H4 (cell line): ENCODE measurements at regions not wholly inside any gene's neighbourhood (a gene's known extent, or its start where the extent isn't known, plus 50 kb on each side); places are given as distances from the start of the nearest gene placed in this dataset.

Source experiments
- DNase-seq: peaks from one replicate; pipeline ENCODE4 v3.0.0-alpha.2; 2015; ENCODE audit warnings: low spot score

DNA sequence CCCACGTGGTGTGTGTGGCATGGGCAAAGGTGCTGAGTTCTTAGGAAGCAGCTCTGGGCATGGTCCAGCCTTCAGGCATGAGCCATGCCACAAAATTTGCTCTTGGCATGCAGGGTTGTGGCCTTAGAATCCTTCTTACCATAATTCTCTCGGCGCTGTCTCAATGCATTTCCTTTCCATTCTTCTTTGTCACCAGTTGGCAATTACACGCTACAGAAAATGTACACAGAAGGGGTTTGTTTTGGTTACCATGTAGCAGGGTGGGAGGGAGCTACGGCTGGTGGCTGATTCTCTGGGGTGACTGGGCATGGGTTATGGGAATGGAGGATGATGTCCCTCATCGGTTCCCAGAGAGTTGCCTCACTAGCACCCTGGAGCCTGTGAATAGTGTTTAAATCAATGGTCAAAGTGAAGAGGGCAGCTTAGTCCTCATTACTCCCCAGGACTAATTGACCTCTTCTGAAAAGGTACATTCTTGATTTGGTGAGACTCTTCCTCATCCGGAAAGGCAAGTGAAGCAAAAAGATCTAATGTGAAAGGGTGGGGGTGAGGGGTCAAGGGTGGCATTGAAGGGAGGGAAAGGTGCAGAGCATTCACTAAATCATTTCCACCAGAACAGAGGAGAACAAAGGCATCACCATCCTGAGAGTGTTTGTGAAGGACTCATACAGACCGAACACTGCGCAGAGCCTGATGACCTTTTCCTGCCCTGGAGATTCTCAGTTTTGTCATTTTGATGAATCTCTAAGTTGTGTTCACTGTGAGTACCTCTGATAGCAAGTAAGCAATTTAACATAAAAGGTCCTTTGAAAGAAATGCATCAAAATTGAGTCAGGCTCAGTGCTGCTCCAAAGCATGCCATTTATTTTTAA, 199.8 kb upstream of the SFRP2 start:
- DNase-seq = no peak

- DNase-seq = no peak
Observed at GRCh38 chr4:153987291-153987690, 198.4 kb upstream of the SFRP2 start.

- DNase-seq = no peak
Observed at GRCh38 chr4:153976954-153977353, 188.1 kb upstream of the SFRP2 start.

GRCh38 chr4:153974452-153974851, 185.6 kb upstream of the SFRP2 start:
- DNase-seq = no peak

DNA sequence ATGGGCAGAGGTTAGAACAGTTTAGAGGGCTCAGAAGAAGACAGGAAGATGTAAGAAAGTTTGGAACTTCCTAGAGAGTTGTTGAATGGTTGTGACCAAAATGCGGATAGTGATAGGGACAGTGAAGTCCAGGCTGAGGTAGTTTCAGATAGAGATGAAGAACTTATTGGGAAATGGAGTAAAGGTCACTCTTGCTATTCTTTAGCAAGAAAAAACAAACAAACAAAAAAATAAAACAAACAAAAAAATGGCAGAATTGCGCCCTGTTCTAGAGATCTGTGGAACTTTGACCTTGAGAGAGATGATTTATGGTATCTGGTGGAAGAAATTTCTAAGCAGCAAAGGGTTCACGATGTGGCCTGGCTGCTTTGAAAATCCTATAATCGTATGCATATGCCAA, 185.1 kb upstream of the SFRP2 start:
- DNase-seq = no peak

DNA sequence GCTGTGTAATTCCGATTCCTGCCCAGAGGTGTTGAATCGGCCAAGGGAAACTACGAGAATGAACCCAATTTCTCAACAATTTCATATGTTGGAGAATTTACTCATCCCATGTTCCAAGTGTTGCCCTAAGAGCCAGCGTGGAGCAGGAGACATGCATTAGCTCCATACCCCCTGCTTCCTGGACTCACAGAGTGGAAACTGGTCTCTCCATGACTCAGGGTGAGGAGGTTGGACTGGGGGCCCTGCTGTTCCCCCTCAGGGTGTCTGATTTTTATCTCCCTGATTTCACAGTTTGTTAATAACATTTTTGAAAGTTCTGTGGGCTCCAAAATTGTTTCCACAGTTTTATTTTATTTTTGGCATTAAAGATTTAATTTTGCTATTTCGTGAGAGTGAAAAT, 183.0 kb upstream of the SFRP2 start:
- DNase-seq = no peak

DNA sequence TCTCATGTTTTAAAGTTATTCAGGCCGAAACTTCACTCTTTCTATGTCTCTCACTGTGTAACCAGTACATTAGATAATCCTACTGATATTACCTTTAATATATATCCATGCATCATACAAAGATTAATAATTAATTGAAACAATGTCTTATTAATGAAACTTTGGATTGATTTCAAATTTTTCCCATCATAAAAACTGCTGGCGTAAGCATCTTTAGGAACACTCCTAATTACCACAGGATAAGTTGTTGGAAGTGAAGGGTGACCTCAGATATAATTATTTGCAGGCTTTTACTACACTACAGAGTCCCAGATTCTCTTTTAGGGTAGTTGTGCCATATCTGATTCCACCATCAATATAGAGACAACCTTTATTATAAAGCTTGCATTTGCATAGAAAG, 181.3 kb upstream of the SFRP2 start:
- no peak for DNase-seq

DNA sequence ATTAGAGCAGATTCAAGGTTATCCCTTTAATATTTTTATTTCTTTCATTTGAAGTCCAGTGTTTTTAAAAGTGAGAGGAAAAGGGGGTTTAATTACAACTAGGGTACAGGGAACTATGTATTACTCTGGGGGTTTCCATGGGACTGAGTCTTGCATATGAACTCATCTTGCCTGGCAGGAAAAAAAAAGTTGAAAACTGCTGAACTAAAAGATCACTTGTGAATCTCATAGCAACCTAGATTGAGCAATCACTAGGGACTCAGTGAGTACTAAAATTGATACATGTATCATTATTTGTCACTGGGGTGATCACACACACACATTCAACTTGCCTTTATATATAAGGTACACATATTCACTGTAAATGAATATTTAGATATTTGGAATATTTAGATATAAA, 180.7 kb upstream of the SFRP2 start:
- DNase-seq = no peak

GRCh38 chr4:153966641-153967040, 177.8 kb upstream of the SFRP2 start:
- no peak for DNase-seq

DNA sequence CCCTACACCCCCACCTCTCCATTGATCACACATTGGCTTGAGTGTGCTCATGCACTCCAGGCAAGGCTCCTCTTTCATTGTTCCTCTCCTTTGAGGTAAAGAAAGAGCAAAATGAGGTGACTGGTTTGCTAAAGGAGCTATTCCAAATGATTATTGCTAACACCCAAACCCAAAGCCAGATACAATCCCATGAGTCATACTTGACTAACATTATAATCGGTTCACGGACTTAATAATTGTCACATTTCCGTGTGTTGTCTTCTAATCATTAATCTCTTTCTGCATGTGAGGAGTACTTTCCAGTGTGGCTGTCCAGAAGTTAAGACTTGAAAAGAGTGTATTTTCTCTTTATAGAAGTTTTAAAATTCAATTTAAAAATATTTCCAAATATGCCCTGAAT, 174.3 kb upstream of the SFRP2 start:
- DNase-seq = no peak

- no peak for DNase-seq
Observed at GRCh38 chr4:153962311-153963039, 173.6 kb upstream of the SFRP2 start.

GRCh38 chr4:153955327-153955726, 166.4 kb upstream of the SFRP2 start:
- DNase-seq = no peak

GRCh38 chr4:153954654-153955053, 165.8 kb upstream of the SFRP2 start:
- DNase-seq = no peak

DNA sequence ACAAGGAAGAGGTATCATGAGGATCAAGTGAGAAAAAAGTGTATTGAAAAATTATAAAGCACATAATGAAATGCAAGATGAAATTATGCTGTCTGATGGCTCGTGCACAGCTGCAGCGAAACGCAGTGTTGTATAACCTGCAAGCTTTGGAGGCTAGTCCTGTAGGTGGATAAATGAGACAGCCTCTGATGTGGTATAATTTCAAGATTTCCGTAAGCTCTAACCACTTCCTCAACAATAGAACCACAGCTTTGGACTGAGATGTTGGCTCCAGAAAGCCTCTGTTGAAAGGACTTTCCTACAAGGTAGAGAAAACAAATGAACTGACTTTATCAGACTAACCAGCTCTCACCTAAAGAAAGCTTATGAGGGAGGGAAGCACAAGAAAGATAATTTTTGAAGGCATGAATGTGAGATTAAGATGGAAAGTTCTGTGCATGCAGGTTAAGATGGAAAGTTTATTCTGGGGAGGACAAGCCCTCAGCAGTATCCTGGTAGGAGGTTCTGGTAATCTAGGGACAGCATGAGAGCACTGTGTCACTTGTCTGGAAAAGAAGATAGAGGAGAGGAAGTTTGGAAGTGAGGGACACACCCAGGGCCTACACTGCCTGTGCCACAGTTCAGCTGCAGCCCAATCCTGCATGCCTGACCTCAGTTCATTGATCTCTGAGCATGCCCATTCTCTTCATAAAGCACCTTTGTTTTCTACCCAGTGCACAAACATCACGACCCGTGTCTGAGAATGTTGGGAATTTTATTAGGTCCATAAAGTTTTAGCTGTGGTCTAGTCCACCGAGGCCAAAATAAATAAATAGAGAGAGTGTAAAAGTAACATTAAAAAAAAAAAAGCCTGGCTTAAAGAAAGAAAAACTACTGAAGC, 161.5 kb upstream of the SFRP2 start:
- peak; percentile 38 for DNase-seq

DNA sequence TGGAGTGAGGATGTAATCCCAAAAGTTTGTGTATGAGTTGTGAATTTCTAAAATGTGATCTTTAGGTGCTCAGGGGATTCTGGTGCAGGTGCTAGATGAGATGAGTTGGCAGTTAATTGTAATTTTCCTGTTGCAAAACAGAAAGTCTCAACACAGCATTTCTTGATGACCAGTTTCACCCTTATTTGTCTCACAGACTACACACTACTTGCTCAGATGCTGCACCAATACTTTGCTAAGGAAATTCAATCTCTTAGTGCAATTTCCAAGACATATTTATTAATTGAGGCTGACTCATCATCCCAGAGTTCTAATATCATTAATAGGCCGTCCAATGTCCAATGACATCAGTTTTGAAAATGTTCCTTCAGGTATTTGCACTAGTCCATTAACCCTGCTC, 159.2 kb upstream of the SFRP2 start:
- no peak for DNase-seq

DNA sequence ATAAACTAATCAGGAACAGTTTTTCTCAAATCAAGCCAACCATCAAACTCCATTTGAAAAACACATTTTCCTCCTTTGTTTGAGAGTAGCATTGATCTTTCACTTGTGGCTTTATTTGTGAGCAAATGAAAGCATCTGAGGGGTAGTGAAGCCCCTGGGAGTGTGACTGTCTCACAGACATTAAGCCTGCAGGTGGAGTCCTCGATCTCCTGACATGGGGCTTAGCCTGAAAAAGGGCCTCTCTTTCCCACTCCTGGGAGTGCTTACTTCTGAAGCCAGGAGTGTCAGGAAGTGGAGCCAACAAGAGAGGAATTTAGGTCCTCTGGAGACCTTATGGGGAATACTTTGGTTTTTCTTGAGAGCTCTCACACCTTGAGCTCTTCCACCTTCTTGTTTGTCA, 158.2 kb upstream of the SFRP2 start:
- DNase-seq = no peak

GRCh38 chr4:153945704-153946103, 156.8 kb upstream of the SFRP2 start:
- DNase-seq = no peak

DNA sequence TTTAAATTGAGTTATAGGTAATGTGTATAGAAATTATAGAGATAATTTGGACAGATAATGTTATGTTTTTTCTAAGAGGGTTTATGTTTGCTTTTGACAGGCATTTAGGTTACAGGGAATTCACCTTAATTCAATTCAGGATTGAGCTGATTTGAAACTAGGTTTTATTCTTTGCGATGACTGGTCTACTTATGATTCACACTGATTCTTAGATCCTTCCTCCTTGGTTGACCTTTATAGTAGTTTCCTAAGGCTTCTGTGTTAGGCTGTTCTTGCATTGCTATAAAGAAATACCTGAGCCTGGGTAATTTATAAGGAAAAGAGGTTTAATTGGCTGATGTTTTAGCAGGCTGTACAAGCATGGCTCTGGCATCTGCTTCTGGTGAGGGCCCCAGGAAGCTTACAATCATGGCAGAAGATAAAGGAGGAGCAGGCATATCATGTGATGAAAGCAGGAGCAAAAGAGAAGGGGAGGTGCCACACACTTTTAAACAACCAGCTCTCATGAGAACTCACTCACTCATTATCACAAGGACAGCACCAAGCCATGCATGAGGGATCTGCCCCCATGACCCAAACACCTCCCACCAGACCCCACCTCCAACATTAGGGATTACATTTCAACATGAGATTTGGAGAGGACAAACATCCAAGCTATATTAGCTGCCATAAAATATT, 155.0 kb upstream of the SFRP2 start:
- no peak for DNase-seq

GRCh38 chr4:153940916-153941315, 152.0 kb upstream of the SFRP2 start:
- no peak for DNase-seq

DNA sequence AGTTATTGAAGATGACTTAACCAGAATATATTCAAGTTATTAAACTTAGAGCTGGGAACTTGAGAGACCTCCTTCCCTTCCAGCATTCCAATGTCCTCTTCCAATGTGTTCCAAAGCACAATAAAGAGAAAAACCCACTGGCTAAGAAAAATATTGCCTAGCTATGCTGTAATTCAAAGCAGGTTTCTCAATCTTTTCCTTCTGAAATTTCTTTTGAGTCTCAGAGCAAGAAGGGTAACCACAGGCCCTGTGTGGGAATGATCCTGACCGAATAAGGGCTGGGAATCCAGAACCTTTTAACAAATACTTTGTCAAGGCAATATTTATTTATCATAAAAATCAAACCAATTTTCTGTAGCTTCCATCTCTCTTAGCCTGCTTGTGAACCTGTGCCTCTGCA, 150.7 kb upstream of the SFRP2 start:
- no peak for DNase-seq

- DNase-seq = no peak
Observed at GRCh38 chr4:153938994-153939393, 150.1 kb upstream of the SFRP2 start.

DNA sequence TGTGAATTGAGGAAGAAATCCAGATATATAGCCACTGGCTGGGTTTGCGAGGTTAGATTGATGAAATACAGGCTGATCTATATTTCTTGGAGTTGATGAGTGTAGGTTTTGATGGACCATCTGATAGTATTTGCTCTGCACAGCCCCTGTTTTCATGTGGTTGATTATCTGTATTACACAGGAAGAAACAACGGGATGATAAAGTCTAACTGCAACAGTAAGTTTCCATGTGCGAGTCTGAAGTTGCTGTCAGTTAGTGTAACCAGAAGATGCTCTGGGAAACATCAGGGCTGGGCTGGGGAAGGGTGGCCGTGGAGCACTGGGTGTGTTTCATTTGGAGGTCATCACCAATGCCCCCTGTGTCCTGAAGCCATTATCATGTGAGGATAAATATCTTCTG, 148.4 kb upstream of the SFRP2 start:
- no peak for DNase-seq
